Upper lobe of left lung (tissue), 4 donors: ENCODE measurements at regions not wholly inside any gene's neighbourhood (a gene's known extent, or its start where the extent isn't known, plus 50 kb on each side); places are given as distances from the start of the nearest gene placed in this dataset.

Experiments used
- CTCF ChIP-seq, 6 experiments: fragments of 450-650 bp in 4 of 6; fragments of 200-600 bp in 2 of 6; sonication (generic) in 2 of 6; IDR thresholded peaks; one replicate each; pipeline ENCODE4 v1.5.1; 2016 to 2019; ENCODE audit warnings: antibody characterized with exemption in 6 of 6
- EP300 ChIP-seq, 4 donors: sonication (generic); formaldehyde crosslinking; IDR thresholded peaks; one replicate each; pipeline ENCODE4 v1.5.1; 2017; ENCODE audit warnings: antibody characterized with exemption in 4 of 4, control low read depth in 2 of 4
- POLR2A ChIP-seq, 4 donors: fragments of 450-650 bp; IDR thresholded peaks; one replicate each; pipeline ENCODE4 v1.5.1; 2016 to 2017; ENCODE audit warnings: antibody characterized with exemption in 4 of 4, mild to moderate bottlenecking in 2 of 4

- TF ChIP-seq POLR2A (IDR thresholded peaks at IDR 0.05) (no peak), CTCF (IDR thresholded peaks at IDR 0.05) (no peak), EP300 (IDR thresholded peaks at IDR 0.05) (no peak)
Observed at GRCh38 chr20:20859510-20859909, 147.1 kb upstream of the RALGAPA2 start.
